T-cell (primary cell): ENCODE measurements at regions not wholly inside any gene's neighbourhood (a gene's known extent, or its start where the extent isn't known, plus 50 kb on each side); places are given as distances from the start of the nearest gene placed in this dataset.

Experiments
- ATAC-seq, 4 experiments: fragments of 200-7000 bp in 3 of 4; fragments of 150-1000 bp in 1 of 4; cut with Tn5 transposase; replicated peaks in 1 of 4; 1 replicate in 3 of 4; 2 replicates in 1 of 4; pipeline ENCODE4 v1.10.0; 2021; ENCODE audit warnings: moderate library complexity in 3 of 4, mild to moderate bottlenecking in 2 of 4, moderate number of reproducible peaks in 1 of 4
- CTCF ChIA-PET, 2 donors: fragments of 300-600 bp; sonication (Branson Sonifier 250); formaldehyde crosslinking; loops; one replicate each; lab custom pipeline; 2022; ENCODE audit warnings: antibody characterized with exemption in 2 of 2; lab: Charles Lee
- POLR2A ChIA-PET, 2 donors: fragments of 300-600 bp; sonication (Branson Sonifier 250); formaldehyde crosslinking; loops; one replicate each; lab custom pipeline; 2022; ENCODE audit warnings: antibody characterized with exemption in 2 of 2; lab: Charles Lee
- DNase-seq, 35 experiments: peaks; one replicate each; pipeline versions ENCODE4 v3.0.0 to v3.0.0-alpha.2; 2013 to 2023
- H3K27ac ChIP-seq: one replicate; pipeline ENCODE4 v1.5.1; 2013; ENCODE audit warnings: low read length
- H3K27me3 ChIP-seq, 2 experiments: replicated peaks in 1 of 2; 1 replicate in 1 of 2; 2 replicates in 1 of 2; pipeline versions ENCODE4 v1.6.1 to v1.7.0; 2013; ENCODE audit warnings: low read length in 1 of 2, mixed read lengths in 1 of 2; ENCODE audit not compliant: control insufficient read depth in 2 of 2, insufficient read depth in 2 of 2; ENCODE audit errors: extremely low read depth in 1 of 2
- H3K36me3 ChIP-seq, 2 donors: 1 replicate in 1 of 2; 2 replicates in 1 of 2; pipeline versions ENCODE4 v1.6.1 to v1.7.0; 2013; ENCODE audit warnings: low read length in 1 of 2; ENCODE audit not compliant: control insufficient read depth in 2 of 2, insufficient read depth in 1 of 2; ENCODE audit errors: extremely low read depth in 1 of 2
- H3K4me1 ChIP-seq, 2 experiments: 1 replicate in 1 of 2; 2 replicates in 1 of 2; pipeline versions ENCODE4 v1.6.1 to v1.7.0; 2013; ENCODE audit warnings: low read length in 2 of 2, mixed read lengths in 1 of 2; ENCODE audit not compliant: insufficient read depth in 2 of 2, control insufficient read depth in 1 of 2; ENCODE audit errors: extremely low read depth in 1 of 2
- H3K4me3 ChIP-seq, 2 donors: 1 replicate in 1 of 2; 2 replicates in 1 of 2; pipeline versions ENCODE4 v1.5.1 to v1.7.0; 2013; ENCODE audit warnings: mild to moderate bottlenecking in 2 of 2, low read length in 1 of 2, moderate library complexity in 1 of 2; ENCODE audit not compliant: control insufficient read depth in 1 of 2; ENCODE audit errors: extremely low read depth in 1 of 2
- H3K9me3 ChIP-seq: 2 replicates; pipeline ENCODE4 v1.7.0; 2013
- H3K27ac Mint-ChIP-seq, 2 donors: one replicate each; pipeline ENCODE4 v1.8.0; 2020 to 2021; ENCODE audit warnings: mild to moderate bottlenecking in 2 of 2, mixed read lengths in 2 of 2
- H3K27me3 Mint-ChIP-seq, 2 donors: one replicate each; pipeline ENCODE4 v1.8.0; 2021 to 2022; ENCODE audit warnings: mixed read lengths in 2 of 2
- H3K36me3 Mint-ChIP-seq: one replicate; pipeline ENCODE4 v1.8.0; 2021; ENCODE audit warnings: mixed read lengths
- H3K4me1 Mint-ChIP-seq, 3 donors: one replicate each; pipeline ENCODE4 v1.8.0; 2020 to 2022; ENCODE audit warnings: mixed read lengths in 3 of 3, mild to moderate bottlenecking in 1 of 3
- H3K4me3 Mint-ChIP-seq, 3 donors: one replicate each; pipeline ENCODE4 v1.8.0; 2020 to 2022; ENCODE audit warnings: mild to moderate bottlenecking in 3 of 3, mixed read lengths in 3 of 3, moderate library complexity in 3 of 3
- H3K9me3 Mint-ChIP-seq, 3 donors: one replicate each; pipeline ENCODE4 v1.8.0; 2020 to 2022; ENCODE audit warnings: mixed read lengths in 3 of 3
- WGBS: methylation state at CpG from one replicate; pipeline ENCODE4 v1.1.5; 2013; ENCODE audit warnings: missing lambda C conversion rate; ENCODE audit not compliant: insufficient coverage; 5-methylcytosine and 5-hydroxymethylcytosine counted together

- 43% methylated on average over 1 of the region's 4 CpGs for WGBS
- CTCF ChIA-PET = no interaction called here
- no peaks in the 10 kb centered on the region for H3K27me3 ChIP-seq
- H3K36me3 Mint-ChIP-seq = no peaks in the 10 kb centered on the region
- no peak overlapping the region for H3K4me3 Mint-ChIP-seq
- ATAC-seq = no peak
- no peaks in the 10 kb centered on the region for H3K4me1 ChIP-seq
- H3K27me3 Mint-ChIP-seq = peaks cover 5 to 16% of the 10 kb centered on the region in 2 donors
- POLR2A ChIA-PET = no interaction called here
- H3K27ac ChIP-seq = no peak overlapping the region
- H3K36me3 ChIP-seq = no peaks in the 10 kb centered on the region
- no peaks in the 10 kb centered on the region for H3K9me3 ChIP-seq
- no peak overlapping the region for H3K4me3 ChIP-seq
- H3K9me3 Mint-ChIP-seq = no peaks in the 10 kb centered on the region
- no peak overlapping the region for H3K27ac Mint-ChIP-seq
- H3K4me1 Mint-ChIP-seq = no peaks in the 10 kb centered on the region
- no peak for DNase-seq
Measured at GRCh38 chr1:209341146-209341545, 242.4 kb upstream of the CAMK1G start.

DNA sequence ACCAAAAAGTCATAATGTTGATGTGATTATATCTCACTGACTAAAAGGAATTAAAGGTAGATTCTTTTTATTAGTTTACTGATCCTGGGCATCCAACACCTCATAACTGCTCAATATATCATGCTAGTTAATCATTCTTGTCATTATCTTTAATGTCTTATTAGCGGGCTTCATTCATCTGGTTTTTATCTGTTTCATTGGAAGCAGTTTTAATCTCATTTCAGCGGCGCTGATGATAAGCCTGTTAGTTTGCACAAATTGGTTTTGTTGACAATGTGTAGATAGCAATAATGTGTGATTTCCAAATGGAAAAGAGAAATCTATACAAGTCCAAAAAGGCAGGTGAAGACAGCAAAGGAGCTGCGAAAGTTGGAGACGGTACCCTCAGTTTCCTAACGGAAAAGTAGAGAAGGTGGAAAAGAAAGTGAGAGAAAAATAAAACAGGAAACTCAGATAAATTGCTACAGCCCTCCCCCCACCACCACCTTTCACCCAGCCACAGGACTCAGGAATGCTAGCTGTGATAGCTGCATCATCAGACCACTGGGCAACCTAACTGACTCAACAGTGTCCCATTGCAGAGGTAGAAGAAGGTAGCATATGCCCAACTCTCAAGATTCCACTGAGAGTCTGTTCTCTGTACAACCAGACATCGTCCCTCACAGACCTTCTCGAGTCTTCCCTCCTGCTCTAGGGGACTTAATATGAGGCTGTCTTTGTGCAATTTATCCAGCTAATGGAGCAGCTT lies 241.7 kb upstream of the CAMK1G start:
- ChIA-PET CTCF (interaction anchor here in 1 of 2 donors (1.1 kb wide), 1 partner anchor 10 kb away, joined by 4 read pairs; no protein-coding TSS in a partner anchor), POLR2A (no interaction called here)
- ATAC-seq = no peak
- DNase-seq = no peak
- Mint-ChIP-seq H3K27me3 (peaks cover 6 to 12% of the 10 kb centered on the region in 2 donors), H3K27ac (no peak overlapping the region), H3K36me3 (no peaks in the 10 kb centered on the region), H3K9me3 (no peaks in the 10 kb centered on the region), H3K4me1 (no peaks in the 10 kb centered on the region), H3K4me3 (no peak overlapping the region)
- WGBS = no CpG with 5 or more reads among the region's 8 CpGs
- Histone ChIP-seq H3K4me1 (no peaks in the 10 kb centered on the region), H3K36me3 (no peaks in the 10 kb centered on the region), H3K27ac (no peak overlapping the region), H3K27me3 (no peaks in the 10 kb centered on the region), H3K9me3 (no peaks in the 10 kb centered on the region), H3K4me3 (no peak overlapping the region)

DNA sequence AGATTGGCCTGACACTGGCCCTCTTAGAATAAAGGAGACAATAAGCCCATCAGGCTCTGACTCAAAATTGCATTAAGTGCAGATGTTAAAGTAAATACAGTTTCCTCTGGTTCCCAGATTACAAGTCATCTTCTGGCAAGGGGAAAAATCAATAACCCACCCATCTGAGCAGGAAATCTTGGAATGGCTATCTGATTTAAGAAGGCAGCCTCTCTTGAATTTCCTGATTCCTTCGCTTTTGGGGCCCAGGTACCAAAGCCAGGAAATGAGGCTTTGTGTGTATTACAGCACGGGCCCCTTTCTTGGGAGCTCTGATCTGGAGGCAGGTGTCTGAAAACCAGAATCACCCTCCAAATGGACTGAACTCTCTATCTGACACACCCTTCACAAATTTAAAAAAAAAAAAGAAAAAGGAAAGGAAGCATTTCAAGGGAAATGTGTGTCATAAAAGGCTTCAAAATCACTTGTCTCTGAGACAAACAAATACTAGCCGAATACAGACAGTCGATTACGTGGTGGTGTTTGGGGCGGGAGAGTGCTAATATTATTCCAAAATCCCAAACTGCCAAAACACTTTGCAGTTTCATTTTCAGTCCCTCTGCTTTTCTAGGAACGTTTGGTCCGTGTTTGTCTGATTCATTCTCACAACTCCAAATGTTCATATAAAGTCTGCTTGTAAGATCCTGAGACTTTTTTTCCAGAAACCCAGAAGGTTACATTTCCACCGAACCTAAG lies 240.9 kb upstream of the CAMK1G start:
- no CpG with 5 or more reads among the region's 9 CpGs for WGBS
- Mint-ChIP-seq H3K9me3 (no peaks in the 10 kb centered on the region), H3K27ac (no peak overlapping the region), H3K36me3 (no peaks in the 10 kb centered on the region), H3K4me1 (no peaks in the 10 kb centered on the region), H3K4me3 (no peak overlapping the region), H3K27me3 (peaks cover 7 to 12% of the 10 kb centered on the region in 2 donors)
- CTCF ChIA-PET = interaction anchor here in 1 of 2 donors (1.1 kb wide), 1 partner anchor 9 kb away, joined by 4 read pairs; no protein-coding TSS in a partner anchor
- Histone ChIP-seq H3K4me3 (no peak overlapping the region), H3K27ac (no peak overlapping the region), H3K36me3 (no peaks in the 10 kb centered on the region), H3K9me3 (no peaks in the 10 kb centered on the region), H3K27me3 (no peaks in the 10 kb centered on the region), H3K4me1 (no peaks in the 10 kb centered on the region)
- ATAC-seq = no peak
- POLR2A ChIA-PET = no interaction called here
- no peak for DNase-seq

DNA sequence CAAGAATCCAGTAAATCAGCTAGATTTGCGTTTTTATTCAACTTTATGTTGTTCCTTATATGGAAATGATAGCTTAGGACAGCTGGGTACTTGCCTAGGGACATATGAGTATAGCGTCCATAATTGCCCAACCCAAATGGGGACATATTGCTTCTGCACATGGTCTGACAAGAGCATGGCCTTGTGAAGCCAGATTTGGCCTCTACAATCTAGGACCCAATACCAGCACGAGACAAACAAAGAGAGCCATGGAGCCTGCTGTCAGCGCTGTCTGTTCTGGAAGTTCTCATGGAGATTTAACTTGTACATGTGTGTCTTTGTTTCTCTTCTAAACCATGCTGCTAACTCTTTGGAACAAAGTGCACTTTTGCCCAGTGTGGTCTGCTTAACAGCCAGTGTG lies 240.0 kb upstream of the CAMK1G start:
- H3K27me3 Mint-ChIP-seq = peaks cover 7 to 12% of the 10 kb centered on the region in 2 donors
- no peaks in the 10 kb centered on the region for H3K36me3 ChIP-seq
- no peaks in the 10 kb centered on the region for H3K27me3 ChIP-seq
- H3K27ac ChIP-seq = no peak overlapping the region
- POLR2A ChIA-PET = no interaction called here
- no peaks in the 10 kb centered on the region for H3K4me1 Mint-ChIP-seq
- no peak overlapping the region for H3K4me3 Mint-ChIP-seq
- 93% methylated on average over 3 of the region's 4 CpGs for WGBS
- H3K4me1 ChIP-seq = no peaks in the 10 kb centered on the region
- ATAC-seq (no peak), DNase-seq (no peak)
- no peaks in the 10 kb centered on the region for H3K36me3 Mint-ChIP-seq
- CTCF ChIA-PET = no interaction called here
- no peak overlapping the region for H3K4me3 ChIP-seq
- no peaks in the 10 kb centered on the region for H3K9me3 Mint-ChIP-seq
- no peak overlapping the region for H3K27ac Mint-ChIP-seq
- H3K9me3 ChIP-seq = no peaks in the 10 kb centered on the region

DNA sequence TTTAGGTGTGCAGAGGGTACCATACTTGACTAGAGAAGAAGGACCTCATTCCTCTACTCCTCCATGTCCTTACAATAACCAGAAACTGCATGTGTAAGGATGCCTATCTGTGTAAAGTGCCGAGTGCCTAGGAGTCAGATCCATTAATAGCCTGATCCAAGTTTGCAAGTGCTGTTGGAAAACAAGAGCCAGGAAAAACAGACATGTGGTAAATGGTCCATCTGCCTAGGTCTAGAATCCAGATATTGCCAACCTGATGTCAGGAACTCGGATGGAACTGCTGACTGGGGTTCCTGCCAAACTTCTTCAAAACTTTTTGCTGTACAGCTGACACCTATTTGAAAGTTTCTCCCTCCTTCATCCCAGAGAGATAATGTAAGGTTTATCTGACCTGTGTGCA lies 239.4 kb upstream of the CAMK1G start:
- no peak overlapping the region for H3K4me3 Mint-ChIP-seq
- CTCF ChIA-PET = no interaction called here

DNA sequence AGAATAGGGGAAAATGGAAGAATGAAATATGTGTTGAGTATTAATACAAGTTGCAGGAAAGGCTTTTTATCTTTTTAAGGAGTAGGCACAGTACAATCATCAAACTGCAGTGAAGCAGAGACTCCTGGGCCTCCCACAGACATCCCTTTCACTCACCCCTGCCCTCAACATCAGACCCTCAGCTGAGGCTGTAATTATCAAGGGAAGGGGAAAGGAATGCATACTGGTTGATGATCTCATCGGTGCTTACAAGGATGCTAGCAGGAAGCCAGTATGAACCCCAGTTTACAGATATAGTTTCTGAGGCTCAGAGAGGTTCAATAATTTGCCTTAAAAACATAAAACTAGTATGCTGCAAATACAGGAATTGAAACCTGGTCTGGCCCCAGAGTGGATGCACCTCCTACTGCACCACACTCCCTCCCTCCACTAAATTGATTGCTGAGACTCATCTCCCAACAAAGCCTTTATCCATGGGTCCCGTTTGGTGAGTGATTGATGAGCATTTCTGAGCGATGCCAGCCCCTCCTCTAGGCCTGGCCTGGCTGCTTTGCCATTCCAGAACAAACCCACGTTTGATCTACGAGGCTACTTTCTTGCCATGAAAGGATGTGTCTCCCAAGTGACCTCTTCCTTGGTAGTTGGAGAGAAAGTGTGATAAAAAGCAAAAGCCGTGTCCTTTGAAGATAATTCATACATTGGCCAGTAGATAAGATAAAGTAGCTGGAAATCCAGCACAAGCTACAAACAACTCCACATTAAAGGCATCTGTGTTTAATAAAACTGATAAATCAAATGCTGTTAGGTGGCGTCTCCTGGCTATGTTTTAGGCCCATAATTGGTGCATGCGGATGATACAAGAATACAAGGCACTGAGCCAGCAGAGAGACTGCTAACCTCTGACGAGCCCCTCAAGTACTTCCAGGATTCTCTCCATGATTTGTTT lies 233.9 kb upstream of the CAMK1G start:
- Histone ChIP-seq H3K36me3 (no peaks in the 10 kb centered on the region), H3K9me3 (no peaks in the 10 kb centered on the region), H3K4me1 (no peaks in the 10 kb centered on the region), H3K4me3 (no peak overlapping the region), H3K27ac (no peak overlapping the region), H3K27me3 (peaks cover 0 to 3% of the 10 kb centered on the region in 2 experiments)
- Mint-ChIP-seq H3K4me3 (no peak overlapping the region), H3K4me1 (peaks cover 0 to 7% (median 0%) of the 10 kb centered on the region in 3 donors), H3K36me3 (no peaks in the 10 kb centered on the region), H3K27ac (no peak overlapping the region), H3K27me3 (peaks cover 5 to 10% of the 10 kb centered on the region in 2 donors), H3K9me3 (no peaks in the 10 kb centered on the region)
- POLR2A ChIA-PET = no interaction called here
- no peak for ATAC-seq
- DNase-seq = no peak
- no CpG with 5 or more reads among the region's 9 CpGs for WGBS
- CTCF ChIA-PET = no interaction called here

More for the DNA sequence above, 239.4 kb upstream of the CAMK1G start:
- no peaks in the 10 kb centered on the region for H3K27me3 ChIP-seq
- no peak overlapping the region for H3K27ac Mint-ChIP-seq
- H3K4me3 ChIP-seq = no peak overlapping the region
- H3K27ac ChIP-seq = no peak overlapping the region
- peaks cover 9 to 12% of the 10 kb centered on the region in 2 donors for H3K27me3 Mint-ChIP-seq
- no peaks in the 10 kb centered on the region for H3K36me3 Mint-ChIP-seq
- no peaks in the 10 kb centered on the region for H3K4me1 Mint-ChIP-seq
- no peaks in the 10 kb centered on the region for H3K9me3 Mint-ChIP-seq
- 100% methylated on average over 1 of the region's 2 CpGs for WGBS
- no peaks in the 10 kb centered on the region for H3K36me3 ChIP-seq
- DNase-seq = no peak
- H3K9me3 ChIP-seq = no peaks in the 10 kb centered on the region
- H3K4me1 ChIP-seq = no peaks in the 10 kb centered on the region
- no peak for ATAC-seq
- POLR2A ChIA-PET = no interaction called here
